DMS114 treated with DMSO at 0.1 percent for 48 hours (cell line): ENCODE measurements at regions not wholly inside any gene's neighbourhood (a gene's known extent, or its start where the extent isn't known, plus 50 kb on each side); places are given as distances from the start of the nearest gene placed in this dataset.

Experiments used
- DNase-seq: peaks from one replicate; lab custom pipeline; 2025; ENCODE audit not compliant: unreplicated experiment; lab: John Stamatoyannopoulos, UW

DNA sequence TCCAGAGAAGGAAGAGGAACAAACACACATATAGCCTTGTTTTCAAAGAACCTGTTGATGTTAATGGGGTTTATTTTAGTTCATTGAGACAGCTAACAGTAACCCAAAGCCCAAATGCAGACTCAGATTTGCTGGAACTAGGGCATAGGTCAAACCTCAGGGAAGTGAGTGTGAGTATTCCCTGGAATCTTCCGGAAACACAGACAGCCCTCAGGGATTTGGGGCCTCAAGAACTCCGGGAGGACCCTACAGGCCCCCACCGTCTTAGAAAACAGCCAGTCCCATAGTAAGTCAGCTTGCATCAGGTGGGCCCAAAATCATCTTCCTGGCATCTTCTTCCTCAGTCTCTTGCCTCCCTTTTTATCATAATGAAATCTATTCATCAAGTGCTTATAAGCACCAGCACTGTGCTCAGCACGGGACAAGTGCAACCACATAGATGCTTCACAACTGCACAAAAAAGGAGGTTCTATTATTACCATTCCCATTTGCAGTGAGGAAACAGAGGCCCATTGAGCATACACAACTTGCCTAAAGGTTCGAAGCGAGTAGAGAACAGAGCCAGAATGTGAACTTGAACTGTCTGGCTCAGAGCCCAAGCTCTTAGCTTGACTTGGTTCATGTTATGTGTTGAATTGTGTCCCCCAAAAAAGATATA lies 50.2 kb upstream of the BCL11A start:
- no peak for DNase-seq

DNA sequence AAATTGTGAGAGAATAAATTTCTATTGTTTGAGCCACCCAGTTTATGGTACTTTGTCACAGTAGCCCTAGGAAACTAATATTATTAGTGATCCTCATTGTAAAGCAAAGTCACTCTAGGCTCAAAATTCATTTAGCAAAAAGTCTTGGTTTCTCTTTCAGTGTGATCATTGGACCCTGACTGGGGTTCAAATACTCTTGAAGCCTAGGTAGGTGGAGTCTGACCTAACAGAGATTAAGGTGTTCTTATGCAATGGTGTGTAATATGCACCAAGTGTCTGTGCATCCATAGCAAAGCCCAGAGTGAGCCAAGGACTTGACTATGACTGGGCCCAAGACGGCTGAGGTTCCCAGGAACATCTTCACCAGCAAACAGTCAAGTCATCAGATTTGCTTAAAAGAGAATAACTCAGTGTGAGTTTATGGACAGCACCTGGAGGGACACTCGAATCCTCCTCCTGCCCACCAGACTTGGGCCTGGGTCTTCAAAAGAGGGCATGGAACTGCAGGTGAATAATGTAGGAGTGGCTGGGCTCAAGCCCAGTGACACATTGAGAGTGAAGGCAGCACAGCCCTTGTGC lies 51.1 kb upstream of the BCL11A start:
- no peak for DNase-seq

DNA sequence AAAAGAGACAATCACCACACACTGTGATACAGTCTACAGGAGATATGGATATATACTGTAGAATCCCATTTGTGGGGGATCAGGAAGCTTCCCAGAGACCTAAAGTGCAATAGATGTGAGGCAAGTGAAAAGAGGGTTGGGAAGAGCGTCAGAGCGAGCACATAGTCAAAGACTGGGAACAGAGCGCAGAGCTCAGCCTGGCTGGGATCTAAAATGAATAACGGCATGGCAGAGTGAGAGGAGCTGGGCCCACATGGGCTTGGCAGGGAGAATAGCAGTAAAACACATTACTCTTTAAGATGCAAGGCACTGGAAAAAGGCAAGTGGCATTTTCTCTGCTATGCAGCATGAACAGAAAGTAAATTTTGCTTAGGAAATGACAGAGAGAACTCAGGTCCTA lies 52.4 kb upstream of the BCL11A start:
- no peak for DNase-seq

DNA sequence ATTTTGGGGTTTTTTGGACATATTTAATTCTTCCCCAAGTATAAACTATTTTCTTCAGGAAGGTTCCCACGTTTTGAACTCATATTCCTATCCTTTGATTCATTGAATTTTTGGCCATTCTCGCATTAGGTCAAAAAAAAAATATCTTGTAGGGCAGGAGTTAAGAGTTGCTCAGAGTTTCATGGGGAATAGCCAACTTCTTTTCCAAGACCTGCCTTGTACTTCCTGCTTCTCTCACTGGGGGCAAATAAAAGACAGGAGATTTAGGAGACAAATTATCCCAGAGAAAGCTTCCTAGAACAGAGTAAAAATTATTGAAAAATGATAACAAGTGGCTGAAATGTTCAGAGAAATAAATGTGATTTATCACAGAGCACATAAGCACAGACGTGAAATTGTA lies 55.2 kb upstream of the BCL11A start:
- no peak for DNase-seq

DNA sequence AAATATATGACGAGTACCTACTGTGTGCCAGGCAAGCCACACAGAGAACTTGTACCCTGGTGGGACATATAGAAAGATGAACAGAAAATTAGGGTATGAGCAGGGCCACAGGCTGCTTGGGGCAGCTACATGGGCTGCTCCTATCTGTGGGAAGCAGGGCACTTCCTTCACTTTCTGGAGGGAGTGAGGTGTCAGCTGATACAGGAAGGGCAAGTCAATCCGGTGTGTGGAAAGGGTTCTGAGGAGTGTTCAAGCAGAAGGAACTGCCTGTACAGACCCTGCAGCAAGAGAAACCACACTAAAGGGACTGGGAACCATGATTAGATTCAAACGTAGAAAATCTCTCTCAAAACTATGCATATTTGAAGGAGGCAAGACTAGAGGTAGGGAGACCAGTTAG lies 58.6 kb upstream of the BCL11A start:
- no peak for DNase-seq

DNA sequence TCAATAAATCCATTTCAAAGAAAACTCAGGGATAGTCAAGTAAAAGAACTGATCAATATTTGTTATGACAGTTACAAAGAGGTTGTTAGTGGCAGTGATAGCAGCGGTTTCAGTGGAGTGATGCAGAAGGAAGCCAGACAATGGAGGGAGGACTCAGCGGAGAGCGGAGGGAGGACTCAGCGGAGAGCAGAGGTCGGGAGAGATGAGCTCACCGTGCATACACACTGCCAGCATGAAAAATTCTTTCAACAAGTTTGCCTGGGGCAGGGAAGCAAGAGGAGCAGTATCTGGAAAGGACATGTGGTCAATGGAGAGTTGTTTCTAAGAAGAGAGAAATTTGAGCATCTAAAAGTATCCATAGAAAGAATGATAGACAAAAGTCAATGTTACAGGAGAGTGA lies 60.9 kb upstream of the BCL11A start:
- DNase-seq: no peak

DNA sequence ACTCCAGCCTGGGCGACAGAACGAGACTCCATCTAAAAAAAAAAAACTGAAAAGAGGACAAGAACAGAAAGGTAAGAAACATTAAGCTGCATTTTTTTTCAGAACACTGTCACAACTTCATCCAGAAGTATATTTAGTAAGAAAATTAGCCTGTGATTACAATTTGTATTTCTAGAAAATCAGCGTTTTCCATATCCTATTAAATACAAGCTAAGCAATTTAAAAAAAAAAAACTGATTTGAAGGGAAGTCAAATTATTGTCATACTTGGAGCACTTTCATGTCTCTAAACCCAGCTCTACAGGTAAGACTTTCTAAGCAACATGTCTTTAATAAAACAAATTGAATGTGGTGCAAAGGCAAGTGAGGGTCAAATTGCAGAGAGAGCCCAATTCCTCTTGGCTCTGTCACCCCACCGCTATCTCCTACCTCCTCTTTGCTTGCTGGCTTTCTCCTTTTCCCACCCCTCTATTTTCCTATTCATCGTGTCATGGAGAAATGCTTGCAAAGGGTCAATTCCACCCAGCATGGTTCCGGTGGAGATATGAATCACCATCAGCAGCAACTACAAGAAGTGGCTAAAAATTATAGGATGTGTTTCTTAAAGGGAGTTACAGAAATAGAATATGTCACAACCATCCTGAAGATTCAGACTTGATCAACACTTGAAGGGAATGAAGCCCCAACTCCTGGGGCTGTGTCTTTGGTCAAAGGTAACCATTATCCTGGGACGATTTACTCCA lies 68.4 kb upstream of the BCL11A start:
- no peak for DNase-seq

DNA sequence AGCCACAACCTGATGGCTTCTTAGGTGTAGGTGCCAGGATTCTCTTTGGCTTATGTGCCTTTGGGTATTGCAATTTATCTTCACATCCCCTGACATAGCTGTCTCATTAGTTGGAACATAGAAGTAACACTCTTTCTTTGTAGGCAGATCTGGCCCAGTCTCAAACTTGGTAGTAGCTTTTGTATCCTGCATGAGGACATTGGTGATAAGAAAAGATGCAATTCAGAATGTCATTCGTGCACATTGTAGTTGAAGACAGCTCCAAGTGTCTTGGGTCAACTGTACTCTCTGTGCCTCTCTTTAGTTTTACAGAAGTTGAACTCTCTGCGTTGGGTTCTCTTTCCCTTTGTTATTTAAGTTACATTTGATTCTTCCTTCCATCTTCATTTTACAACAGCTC lies 69.6 kb upstream of the BCL11A start:
- DNase-seq: no peak

DNA sequence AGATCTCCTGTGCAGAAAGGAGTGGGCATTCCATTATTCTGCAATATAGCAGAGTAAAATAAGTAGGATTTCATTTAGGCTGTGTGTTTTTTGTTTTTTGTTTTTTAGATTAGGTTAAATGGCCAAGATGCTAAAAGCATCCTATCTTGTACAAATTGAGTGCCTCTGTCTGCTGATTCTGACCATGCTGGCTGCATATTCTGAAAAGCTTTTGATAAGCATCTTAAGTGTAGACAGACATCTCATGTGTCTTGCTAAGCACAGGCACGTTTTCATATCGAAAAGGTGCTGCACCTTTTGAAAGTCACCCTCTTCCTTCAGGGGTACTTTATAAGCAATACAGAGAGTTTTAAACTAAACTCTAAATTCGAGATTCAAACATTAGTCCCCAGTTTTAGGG lies 74.0 kb upstream of the BCL11A start:
- DNase-seq: no peak

DNA sequence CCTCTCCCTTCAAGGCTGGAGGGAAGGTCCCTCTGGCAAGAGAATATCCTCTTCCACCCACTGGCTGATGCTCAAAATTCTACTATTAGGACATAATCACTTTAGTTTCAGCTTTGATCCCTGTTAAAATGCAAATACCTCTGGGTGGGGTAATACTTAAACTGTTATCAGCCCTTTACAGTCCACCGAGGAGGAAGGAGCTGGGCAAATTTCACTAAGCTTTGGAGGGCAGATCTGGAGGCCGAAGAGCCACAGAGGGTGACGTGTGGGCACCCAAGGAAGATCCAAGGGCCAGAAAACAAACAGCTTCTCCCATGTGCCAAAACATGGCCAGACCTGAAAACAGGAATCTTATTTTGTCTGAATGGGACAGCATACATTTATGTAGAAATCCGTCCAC lies 74.6 kb upstream of the BCL11A start:
- no peak for DNase-seq

DNA sequence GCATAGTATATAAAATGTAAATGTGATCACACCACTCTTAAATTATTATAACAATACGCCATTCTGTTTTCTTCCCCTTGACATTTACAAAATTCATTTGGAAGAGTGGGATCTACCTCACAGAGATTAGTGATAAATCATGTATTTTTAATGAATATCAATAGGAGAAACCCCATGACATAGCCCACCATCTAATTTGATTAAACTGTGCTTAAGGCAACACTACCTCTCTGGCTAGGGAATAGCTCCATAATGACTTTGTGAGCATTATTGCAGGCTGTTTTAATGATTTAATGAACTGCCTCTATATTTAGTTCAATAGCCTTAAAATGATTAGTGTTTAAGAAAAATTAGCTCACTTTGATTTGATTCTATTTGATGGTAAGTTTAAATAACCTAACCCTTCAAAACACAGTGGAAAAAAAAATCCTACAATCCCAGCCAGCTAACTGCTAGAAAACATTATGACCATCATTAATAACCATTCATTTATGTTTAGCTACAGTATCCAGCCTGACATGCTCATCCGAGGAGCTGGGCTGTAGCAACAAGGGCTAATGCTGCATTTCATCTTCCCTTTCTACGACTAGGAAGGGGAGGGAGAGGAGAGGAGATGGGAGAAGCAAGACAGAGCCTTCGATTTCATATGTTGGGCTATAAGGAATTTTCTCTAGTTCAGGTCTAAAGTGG lies 75.3 kb upstream of the BCL11A start:
- no peak for DNase-seq

DNA sequence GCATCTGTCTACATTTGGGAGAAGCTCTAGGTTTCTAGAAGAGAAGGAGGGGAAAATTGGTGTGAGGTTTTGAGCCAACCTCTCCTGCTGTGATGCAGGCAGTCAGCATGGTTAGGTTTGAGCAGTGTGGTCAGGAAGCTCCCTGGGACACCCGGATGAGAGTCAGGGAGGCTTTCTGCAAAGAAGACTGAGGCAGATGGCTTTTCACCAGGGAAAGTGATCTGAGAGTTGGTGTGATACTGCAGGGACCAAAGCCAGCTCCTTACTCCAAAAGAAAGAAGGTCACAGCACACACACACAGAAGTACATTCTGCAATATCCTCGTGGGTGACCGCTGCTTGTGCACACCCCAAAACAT lies 75.8 kb upstream of the BCL11A start:
- no peak for DNase-seq

DNA sequence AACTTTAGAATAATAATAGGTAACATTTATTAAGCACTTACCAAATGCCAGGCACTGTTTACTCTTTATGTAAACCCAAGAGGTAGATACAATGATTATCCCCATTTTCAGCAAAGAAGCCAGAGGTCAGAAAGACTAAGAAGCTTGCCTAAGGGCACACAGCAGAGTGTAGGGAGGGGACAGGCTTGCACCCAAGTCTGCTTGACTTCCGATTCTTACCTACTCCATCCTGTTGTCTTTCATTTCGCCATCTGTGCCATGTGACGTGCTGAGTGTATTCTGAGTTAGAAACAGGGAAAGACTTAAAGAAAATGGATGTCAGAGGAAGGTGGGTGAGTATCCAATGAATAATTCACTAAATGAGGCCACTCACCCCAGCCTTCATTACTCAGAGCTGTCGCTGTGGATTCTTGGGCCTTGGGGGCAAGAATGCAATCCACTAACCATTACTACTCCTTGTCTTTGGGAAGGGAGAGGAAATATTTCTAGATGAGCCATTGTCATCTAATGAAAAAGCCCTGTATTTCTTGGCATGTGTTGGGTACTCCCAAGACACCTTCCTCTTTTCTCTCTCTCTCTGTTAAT lies 76.4 kb upstream of the BCL11A start:
- no peak for DNase-seq

DNA sequence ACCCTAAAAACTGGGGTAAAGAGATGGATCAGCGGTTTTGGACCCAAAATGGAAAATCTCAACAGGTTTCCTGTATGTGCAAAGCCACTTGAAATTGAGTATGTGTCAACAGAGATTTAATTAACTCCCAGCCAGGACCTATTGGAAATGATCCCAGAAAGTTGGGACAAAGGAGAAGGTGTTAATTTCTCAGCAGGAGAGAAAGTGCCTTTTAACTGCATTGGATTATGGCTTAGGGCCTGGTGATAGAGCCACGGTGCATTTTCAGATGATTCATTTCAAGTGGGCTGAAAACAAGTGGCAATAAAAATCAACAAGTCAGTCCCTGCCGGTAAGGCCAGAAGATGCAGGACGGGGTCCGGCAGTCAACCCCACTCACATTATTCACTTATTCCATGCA lies 80.2 kb upstream of the BCL11A start:
- no peak for DNase-seq

DNA sequence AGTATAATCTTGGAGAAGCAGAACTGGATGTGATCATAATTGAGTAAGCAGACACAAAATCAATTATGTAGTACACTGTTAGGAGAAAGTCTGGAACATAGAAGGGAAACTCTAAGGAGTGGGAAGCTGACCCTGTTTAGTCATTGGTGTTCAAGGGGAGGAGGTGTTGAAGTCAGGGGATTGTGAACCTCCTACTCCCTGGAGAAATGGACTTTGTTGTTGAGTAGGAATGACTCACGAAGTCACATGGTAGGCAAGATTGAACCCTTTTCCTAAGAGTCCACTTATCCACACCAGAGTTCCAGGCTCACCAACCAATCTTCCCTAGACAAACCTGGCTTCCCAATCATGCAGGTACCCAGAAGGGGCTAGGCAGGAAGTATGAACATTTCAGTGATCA lies 81.0 kb upstream of the BCL11A start:
- no peak for DNase-seq

DNA sequence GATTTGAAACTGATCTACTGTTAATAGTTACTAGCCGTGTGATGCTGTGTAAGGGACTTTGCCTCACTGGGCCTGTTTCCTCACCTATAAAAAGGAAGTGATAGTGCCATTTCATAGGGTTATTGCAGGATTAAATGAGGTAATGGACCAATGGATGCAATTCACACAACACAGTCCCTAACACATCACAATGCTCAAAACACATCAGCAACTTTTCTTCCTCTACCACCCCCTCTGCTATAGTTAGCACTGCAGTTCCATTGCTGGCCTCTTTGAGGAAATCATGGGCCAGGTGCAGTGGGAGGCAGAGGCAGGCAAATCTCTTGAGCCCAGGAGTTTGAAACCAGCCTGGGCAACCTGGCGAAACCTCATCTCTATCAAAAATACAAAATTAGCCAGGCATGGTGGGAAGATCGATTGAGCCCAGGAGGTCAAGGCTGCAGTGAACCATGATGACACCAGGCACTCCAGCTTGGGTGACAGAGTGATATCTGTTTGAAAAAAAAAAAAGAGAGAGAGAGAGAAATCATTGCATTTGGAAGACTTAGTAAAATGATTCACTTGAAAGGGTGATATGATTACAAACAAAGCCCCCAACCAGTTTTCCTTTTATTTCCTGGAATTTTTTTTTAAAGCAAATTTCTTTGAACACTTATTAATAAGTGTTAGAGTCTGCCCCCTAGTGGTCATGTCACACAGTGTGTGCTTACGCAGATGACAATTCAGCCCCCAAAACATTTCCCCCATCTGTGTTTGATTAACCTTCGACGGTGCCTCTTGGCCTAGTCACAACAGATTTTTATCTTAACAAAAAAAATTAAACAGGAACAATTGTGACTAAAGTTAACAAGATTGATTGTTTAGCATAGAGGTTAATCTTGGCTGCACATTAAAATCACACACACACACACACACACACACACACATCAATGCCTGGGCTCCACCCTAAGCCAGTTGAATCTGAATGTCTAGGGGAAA lies 88.6 kb upstream of the BCL11A start:
- peak; percentile 15 for DNase-seq

DNA sequence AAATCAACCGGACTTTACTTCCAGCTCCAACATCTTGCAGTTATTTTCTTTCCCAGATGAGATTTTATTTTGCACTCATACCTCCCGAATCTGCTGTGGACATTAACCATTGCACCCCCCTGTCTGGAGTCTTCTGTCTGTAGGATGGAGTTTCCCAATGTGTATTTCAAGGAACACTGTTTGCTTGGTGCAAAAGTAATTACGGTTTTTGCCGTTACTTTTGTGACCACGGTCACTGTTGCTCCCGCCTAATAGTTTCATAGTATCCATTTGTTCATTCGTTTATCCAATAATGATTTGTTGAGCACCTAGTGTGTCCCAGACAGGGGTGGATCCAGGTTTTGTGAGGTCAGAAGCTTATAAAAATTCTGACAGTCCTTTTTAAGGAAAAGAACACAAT lies 90.3 kb upstream of the BCL11A start:
- DNase-seq: no peak

DNA sequence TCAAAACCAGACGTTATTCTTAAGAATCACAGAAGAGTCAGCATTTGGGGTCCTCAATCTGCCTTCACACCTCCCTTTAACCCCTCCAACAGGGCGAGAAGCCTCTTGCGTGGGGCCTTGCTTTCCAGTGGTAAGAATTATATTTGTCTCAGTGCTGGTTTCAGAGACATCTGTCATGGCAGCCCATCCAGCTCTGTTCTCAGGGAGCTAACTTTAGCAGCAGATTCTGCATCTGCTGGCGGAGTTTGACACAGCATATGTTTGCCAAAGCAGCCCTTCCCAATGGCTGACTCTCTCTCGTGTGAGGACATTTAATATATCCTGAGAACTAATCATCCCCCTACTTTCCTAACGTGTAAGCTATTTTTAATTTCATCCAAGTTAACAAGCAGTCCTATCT lies 91.5 kb upstream of the BCL11A start:
- no peak for DNase-seq

DNA sequence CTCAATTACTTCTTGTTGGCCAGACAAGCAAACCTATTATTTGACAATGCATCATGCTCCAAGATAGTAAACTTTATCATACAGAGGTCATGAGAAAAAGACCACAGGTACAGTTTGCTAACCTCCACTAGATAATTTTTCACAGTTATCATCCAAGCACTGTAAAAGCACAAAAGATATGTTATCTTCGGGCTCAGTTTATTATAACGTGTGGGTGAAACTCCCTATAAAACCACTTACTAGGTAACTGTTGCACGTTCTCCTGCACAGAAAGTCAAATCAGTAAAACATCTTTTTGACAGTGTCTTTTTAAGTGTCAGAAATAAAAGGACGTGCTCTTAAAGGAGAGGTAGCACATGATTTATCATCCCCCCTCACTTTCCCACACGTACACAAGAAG lies 94.7 kb upstream of the BCL11A start:
- no peak for DNase-seq

DNA sequence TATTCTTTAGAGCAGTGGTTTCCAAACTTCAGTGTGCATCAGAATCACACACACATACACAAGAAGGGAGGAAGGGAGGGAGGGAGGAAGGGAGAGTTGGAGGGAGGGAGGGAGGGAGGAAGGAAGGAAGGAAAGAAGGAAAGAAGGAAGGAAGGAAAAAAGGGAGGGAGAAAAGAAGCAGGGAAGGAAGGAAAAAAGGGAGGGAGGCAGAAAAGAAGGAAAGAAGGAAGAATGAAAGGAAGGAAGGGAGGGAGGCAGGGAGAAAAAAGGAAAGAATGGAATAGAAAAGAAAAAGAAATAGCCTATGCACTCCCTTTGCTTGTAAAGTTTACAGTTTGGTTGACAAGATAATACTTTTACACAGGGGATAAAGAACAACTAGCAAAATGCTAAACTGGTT lies 96.3 kb upstream of the BCL11A start:
- DNase-seq: no peak
